ENCODE measurements at regions not wholly inside any gene's neighbourhood (a gene's known extent, or its start where the extent isn't known, plus 50 kb on each side); places are given as distances from the start of the nearest gene placed in this dataset.

DNA sequence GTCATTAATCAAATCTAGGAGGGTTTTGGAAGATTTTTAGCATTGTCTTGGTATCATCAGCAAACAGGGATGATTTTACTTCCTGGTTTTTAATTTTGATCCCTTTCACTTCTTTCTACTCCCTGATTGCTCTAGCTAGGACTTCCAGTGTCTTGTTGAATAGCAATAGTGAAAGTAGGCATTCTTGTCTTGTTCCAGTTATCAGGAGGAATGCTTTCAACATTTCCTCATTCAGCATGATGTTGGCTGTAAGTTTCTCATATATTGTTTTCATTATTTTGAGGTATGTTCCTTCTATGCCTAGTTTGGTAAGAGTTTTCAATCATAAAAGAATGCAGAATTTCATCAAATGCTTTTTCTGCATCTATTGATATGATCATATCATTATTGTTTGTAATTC lies 244.2 kb upstream of the CLEC14A start:
- DNase-seq = no peak

DNA sequence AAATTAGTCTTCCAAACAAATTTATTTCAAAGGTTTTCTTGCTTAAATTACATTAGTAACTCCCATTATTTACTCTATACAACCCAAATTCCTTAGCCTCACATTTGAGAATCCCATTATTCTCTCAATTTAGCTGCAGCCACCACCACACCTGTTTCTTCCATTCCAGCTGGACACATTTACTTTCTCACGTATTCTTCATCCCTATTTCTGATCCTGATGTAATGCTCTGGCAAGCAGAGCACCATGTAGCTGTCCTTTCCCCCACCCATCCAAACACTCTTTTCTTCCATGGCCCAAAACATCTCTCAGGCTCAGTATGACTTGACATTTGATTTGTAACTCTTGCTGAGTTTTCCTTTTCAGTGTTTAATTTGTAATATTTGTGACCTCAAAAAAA lies 240.2 kb upstream of the CLEC14A start:
- DNase-seq = no peak

DNA sequence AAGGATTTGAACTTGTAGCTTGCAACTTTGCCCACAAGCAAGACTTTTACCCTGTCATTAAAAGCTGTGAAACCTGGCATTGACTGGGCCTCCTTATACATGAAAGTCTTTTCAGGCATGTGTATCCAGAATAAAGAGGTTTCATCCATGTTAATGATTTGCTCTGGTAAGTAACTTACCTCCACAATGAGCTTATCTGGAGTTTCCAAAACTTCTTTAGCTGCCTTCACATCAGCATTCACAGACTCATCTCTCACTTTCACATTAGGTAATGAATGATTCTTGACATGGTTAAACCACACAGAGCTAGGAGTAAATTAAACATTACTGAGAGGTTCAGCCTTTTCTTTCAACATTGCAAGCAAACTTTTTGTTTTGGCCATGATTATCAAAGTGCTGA lies 234.4 kb upstream of the CLEC14A start:
- no peak for DNase-seq

DNA sequence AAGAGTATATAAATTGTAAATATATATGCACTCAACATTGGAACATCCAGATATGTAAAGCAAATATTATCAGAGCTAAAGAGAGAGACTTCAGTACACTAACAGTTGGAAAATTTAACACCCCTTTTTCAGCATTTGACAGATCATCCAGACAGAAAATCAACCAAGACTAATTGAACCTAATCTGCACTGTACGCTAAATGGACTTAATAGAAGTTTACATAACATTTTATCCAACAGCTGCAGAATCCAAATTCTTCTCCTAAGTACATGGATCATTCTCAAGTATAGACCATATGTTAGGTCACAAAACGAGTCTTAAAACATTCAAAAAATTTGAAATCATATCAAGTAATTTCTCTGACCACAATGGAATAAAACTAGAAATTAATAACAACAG lies 229.1 kb upstream of the CLEC14A start:
- DNase-seq = no peak

DNA sequence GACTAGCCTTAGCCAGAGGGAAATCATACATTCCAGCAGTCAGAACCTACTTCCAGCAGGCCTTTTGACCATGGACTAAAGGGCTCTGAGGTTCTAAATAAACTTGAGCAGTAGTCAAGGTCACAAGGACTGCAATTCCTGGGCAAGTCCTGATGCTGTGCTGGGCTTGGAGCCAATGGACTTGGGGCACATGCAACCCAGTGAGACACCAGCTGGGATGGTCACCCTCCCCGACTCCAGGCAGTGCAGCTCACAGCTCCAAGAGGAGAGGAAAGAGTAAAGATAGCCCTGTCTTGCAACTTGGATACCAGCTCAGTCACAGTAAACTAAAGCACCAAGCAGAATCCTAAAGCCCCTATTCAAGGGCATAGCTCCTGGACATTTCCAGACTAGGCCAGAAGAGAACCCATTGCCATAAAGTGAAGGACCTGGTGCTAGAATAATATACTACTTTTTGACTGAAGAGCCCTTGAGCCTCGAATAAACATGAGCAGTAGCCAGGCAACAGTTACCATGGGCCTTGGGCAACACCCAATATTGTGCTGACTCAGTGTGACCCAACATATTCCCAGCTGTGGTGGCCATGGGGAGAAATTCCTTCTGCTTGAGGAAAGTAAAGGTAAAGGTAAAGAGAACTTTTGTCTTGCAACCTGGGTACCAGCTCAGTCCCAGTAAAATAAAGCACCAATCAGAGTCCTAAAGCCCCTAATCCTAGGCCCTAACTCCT lies 226.2 kb upstream of the CLEC14A start:
- DNase-seq = no peak

DNA sequence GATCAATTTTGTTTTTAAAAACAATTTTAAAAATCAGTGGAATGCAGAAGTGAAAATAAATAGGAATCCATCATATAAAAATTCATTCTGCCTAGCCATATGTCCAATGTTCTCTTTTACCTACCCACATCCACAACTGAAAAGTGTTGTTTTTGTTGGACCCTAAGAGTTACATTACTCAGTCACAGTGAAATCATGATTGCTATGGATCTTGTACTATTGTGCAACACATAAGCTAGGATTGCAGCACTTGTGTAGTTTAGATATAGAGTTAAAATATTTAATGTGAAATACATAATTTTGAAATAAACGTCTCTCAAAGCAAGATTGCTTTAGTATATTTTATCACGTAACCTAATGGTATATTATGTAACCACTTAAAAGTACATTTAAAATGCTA lies 213.3 kb upstream of the CLEC14A start:
- DNase-seq = no peak

DNA sequence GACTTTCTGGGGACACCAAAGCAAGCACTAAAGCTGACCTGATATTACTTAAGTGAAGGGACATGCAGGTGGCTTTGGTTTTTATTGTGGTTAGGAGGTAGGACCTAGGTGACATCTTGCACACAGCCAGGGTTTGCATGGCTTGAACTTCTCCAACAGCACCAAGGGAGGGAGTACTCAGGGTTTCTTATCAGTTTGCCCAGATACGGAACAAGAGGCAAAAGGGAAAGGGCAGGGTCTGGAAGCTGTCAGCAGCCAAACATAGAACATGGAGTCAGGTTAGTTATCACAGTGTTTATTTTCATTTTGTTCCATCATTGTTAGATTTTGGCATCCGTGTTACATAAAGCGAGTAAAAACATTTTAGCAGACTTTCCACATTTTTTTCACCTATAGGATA lies 186.3 kb upstream of the CLEC14A start:
- DNase-seq = no peak

DNA sequence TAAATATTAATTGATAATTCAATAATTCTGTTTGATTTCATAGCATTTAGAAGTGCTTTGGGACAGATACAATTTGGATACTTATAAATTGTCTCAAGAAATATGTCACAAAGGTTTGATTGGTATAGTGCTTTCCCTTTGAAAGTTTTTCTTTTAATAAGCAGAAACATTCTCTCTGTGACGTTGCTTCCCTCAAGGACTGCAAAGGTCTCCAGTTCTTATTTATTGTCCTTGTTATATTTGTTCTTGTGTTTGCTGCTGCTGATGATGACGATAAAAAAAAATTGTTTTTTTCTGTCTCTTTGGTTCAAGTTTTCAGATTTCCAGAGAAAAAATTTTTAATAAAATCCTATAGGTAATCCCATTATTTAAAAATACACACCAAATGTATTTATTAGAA lies 176.3 kb upstream of the CLEC14A start:
- DNase-seq = no peak

DNA sequence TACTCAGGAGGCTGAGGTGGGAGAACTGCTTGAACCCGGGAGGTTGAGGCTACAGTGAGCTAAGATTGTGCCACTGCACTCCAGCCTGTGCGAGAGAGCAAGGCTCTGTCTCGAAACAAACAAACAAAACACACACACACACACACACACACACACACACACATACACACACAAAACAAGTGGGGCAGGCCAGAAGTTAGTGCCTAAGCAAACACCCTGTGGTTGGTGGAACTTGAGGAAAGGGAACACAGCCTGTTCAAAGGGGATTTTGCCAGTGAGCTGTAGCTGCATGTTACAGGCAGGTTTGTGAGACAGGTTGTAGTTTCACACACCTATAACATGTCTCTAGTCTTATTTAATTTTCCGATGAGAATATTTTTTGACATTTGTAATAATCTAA lies 175.3 kb upstream of the CLEC14A start:
- no peak for DNase-seq

DNA sequence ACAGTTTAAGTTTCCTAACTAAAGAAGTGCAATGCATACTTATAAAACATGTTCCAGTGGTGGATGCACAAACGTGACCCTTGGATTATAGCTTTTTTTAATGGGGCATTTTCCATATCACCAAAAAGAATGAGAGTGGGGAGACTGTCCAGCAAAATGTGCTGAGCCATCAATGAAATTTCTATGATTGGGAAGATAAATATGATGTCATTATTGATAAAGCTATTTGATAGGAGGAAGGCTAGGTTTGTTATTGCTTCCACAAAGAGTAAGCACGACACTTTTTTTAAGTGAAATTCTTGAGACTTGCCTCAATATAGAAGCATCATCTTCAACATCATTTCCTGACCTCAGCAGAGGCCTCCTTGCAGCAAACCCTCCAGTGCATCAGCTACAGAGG lies 174.6 kb upstream of the CLEC14A start:
- no peak for DNase-seq

DNA sequence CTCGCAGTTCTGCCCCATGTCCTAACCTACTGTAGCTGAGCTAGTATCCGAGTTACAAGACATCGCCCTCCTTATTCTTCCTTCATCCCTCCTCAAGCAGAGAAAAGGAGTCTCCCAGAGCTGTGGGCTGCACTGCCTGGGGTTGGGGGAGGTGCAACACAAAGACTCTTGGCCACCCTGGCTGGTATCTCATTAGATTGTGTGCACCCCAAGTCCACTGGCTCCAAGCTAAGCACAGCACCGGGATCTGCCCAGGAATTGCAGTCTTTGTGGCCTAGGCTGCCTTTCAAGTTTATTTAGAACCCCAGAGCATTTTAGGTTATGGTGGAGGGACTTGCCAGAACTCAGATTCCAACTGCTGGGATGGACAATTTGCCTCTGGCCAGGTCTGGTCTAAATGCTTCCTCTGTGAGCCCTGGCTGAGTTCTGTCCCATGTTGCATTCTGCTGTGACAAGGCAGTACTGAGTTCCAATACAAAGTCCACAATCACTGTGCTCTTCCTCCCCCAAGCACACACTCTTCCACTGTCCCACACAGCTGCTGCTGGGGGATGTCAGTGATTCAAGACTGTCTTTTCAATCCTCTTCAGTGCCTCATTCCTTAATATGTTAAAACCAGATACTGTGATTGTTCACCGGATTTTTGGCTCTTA lies 169.6 kb upstream of the CLEC14A start:
- no peak for DNase-seq

DNA sequence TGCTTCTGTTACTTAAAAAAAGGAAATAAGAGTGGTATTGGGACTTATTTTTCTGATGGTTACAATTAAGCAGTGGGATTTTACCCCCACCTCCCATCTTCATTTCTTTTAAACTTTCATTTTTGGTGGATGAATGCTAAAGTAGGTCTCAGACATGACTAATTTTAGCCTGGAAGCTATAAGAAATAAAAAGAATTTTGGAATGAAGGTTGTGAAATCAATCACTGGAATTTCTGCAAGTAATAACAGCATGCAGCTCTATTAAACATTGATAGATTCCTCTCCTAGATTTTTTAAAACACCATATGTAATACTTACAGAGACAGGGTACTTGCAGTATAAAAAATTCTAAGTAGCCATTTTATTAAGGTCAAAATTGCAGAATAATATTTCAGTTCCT lies 164.2 kb upstream of the CLEC14A start:
- DNase-seq = no peak

DNA sequence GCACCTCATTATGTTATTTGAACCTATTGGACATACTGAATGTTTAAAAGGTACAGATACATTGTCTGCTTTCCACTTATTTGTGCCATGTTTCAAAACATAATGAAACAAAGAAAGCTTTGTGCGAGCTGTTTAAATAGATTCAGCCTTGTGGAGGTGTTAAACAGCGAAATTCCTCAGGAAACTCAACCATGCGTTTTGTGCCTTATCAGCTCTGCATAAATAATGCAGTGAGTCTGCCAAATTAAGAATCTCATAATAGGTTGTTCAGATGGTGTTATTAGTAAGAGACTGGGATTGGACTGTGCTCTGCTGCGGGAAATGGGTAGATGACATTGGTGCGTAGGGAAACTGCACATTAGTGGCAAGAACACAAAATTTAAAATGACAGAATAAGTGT lies 163.7 kb upstream of the CLEC14A start:
- no peak for DNase-seq

DNA sequence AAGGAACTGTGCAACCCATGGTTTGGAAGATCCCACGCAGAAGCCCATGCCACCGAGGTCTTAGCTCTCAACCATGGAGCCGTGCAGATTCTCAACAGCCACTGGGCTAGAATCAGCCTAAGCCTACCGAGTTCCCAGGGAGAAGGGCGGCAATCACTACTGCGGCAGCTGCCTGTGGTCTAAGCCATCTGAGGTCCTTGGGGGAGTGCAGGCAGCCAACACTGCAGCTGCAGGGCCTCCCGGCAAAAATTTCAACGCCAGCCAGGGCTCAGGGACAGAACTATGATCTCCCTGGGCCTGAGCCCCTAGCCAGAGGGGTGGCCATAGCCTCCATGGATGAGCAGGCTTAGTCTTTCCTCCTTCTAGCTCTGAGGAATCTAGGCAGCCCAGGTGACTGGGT lies 156.8 kb upstream of the CLEC14A start:
- no peak for DNase-seq

DNA sequence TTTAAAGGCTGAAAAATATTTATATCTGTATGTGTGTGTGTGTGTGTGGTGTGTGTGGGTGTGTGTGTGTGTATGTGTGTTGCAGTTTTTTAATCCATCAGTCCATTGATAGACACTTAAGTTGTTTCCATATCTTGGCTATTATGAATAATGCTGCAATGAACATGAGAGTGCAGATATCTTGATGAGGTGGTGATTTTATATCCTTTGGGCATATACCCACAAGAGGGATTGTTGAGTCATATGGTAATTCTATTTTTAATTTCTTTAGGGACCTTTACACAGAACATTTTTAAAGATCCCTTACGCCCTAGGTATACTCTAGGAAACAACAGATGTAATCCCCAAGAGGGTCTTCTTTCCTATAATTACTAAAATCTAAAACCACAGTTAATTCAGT lies 154.5 kb upstream of the CLEC14A start:
- DNase-seq = no peak

DNA sequence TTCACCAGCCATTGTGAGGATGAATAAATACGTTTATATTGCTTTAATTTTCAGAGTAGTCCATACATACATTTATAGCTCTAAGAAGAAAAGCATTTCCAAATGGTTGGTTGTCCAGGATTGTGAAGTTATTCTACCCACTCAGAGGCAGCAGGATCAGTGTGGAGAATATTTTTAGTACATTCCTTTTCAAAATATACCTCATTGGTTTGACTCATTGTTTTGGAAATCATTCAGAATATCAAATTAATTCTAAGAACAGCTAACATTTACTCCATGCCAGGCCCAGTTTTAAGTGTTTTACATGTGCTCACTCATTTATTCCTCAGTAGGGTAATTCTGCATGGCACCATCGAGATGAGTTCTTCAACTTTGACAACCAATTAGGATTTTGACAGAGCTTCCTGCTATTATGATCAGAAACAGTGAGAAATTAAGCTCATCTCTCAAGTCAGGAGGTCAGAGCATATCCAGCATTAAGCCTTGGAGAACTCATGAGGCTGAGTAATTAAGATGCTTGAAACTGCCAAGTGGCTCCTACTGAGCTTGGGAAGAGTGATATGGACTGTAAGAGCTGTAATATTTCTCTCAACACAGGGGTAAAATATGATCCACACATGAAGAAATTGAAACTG lies 153.3 kb upstream of the CLEC14A start:
- DNase-seq = no peak

DNA sequence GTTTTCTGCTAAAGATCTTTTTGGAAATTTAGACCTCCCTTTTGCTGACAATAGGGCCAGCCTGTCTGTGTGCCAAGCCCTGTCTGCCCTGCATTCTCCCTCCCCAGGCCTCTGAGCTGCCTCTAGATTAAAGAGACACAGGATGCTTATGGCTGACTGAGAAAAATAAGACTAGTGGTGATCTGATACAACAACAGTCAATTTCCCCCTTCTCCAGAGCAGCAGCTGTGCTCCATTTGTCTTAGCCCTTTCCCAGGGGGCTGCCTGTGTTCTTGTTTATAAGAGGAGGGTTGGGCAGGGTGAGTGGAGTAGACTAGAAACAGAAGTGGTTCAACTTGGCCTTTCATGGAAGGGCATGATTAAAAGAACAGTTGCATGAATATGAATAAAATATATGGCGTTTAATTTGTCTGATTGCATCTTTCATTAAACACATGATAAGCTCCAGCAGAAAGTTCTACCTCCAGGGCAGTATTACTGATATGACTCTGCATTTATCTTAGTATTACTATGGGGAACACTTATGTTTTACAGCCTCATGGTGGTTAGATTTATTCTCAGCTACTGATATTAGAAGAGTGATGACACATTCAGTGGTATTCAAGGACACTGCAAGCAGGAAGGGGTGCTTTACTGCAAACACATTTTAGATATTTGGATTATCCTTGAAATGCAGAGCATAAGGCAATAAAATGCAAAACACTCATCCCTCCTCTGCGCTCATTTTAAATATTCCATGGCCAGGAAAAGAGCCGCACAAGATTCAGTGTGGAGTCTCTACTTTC lies 150.2 kb upstream of the CLEC14A start:
- DNase-seq = no peak

DNA sequence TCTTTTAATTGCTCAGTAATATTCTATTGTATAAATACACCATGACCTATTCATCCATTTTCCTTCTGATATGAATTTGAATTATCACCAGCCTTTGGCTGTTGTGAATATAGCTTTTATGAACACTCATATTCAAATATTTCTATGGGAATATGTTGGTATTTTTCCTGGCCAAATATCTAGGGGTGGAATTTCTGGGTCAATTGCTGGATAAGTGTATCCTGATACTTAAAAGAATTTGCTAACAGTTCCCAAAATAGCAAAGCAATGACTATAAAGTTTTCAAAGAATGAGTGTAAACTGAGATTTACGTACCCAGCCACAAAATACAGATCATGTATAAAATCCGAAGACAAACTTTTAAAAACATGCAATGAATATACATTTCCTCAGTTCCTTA lies 148.7 kb upstream of the CLEC14A start:
- DNase-seq = no peak

DNA sequence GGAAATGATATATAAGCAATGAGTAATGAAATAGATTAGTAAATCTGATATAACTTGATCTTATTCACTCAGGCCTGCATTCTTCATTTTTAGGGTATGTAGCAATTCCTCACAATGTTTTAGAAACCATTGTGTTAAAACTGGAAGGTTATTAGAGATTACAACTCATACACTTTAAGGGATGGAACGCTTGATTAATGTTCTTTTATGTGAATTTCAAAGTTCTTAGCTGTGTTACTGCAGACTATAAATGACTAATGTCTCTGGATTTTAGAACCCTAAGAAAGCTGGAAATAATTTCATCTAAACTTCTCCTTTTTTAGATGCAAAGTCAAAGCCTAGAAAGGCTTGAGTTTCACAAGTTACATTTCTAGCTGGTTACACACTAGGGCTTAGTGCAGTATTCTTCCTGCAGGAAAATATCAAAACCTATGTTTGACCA lies 148.2 kb upstream of the CLEC14A start:
- no peak for DNase-seq

DNA sequence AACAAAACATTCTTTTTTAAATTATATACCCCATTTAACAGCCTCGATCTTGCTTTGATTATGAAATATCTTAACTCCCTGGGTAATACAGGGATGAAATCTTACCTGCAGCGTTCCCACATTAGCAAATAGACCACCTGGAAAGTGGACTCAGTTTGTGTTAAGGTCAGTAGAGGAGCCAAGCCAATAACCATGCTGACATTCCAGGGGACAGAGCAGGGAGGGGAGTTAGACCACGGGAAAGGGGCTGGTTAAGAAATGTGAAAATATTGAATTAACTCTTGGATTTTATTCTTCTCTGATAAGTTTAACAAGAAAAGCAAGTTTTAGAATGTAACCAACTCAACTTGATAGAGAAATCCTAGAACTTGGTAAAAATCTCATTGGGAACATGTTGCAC lies 144.9 kb upstream of the CLEC14A start:
- no peak for DNase-seq

DNA sequence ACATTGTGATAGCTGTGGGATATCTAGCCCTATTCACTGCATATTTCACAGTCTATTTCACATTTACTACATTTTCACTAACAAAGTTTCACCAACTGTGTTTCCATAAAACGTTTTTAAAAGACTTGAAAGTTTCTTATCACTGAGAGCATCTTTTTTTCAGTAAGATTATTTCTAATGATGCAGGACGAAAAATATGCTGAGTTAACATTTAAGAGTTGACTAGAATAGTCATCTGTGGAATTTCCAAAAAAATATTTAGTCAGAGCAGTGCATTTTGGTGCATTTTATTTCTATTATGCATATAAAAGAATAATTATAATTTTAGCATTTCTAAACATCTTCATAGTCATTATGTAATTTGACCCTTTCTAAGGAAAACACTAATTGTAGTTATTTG lies 143.8 kb upstream of the CLEC14A start:
- no peak for DNase-seq

DNA sequence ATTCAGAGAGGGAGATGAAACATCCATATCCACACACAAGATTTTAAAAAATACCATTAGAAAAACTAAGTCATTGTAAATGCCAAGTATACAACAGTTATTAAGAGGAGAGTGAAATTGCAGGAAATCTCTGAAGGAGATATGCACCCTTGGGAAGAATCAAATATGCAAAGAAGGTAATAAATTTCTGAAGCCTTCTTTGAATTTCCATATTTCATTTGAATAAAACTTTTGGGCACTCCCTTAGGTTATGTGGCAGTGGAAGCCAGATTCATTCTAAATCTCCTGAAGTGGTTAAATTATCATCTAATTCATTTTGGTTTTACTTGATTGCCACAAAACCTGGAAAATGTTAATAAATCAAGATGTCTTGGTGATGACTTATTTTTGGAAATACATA lies 138.9 kb upstream of the CLEC14A start:
- no peak for DNase-seq

DNA sequence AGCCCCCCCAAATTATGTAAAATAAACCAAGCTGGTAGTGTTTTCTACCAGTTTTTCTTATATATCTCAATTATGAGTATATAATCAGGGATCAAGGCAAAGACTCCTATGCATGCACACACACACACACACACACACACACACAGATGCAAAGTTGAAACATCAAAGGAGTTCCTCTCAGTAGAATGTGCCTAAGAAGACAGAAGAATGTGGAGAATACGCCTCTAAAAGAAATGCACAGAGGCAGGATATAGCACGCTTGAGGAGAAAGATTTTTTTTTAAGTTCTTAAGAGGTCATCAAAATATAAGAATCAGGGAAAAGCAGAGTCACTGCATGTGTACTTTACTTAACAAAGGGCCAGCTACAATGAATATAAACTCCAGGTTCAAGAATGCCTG lies 138.2 kb upstream of the CLEC14A start:
- DNase-seq = no peak

DNA sequence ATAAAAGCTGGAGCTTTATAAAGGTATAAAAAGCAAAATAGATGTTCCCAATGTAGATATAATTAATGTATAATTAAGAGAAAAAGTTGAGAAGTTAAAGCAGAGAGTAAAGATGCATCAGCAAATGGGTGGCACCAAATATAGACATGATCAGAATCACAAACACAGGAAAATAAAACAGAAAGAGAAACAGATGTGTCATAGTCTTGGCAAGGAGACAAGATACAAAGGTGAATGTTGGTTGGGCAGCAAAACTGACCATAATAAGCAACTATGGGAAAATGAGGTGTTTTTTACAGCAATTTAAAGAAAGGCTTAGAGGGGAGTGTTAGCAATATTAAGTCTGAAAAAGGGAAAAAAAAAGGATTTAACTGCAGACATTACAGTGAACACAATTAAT lies 135.4 kb upstream of the CLEC14A start:
- DNase-seq = no peak
